Kidney epithelial cell (primary cell): ENCODE measurements at regions not wholly inside any gene's neighbourhood (a gene's known extent, or its start where the extent isn't known, plus 50 kb on each side); places are given as distances from the start of the nearest gene placed in this dataset.

ENCODE experiments used
- DNase-seq: peaks from one replicate; pipeline ENCODE4 v3.0.0-alpha.2; 2010; ENCODE audit warnings: low read depth
- H3K27me3 ChIP-seq: 2 replicates; pipeline ENCODE4 v1.6.0; 2011; ENCODE audit warnings: low read length; ENCODE audit not compliant: control insufficient read depth, insufficient read depth
- H3K36me3 ChIP-seq: 2 replicates; pipeline ENCODE4 v1.5.1; 2011; ENCODE audit warnings: low read length; ENCODE audit not compliant: control insufficient read depth, insufficient read depth
- H3K4me3 ChIP-seq: 2 replicates; pipeline ENCODE4 v1.5.1; 2011; ENCODE audit warnings: low read depth, mild to moderate bottlenecking, control low read depth, low read length
- CTCF ChIP-seq: IDR thresholded peaks from 2 replicates; pipeline ENCODE4 v1.5.1; 2011; ENCODE audit warnings: mild to moderate bottlenecking, moderate library complexity, low read length, control low read depth, inconsistent platforms; ENCODE audit not compliant: insufficient read depth, poor library complexity, severe bottlenecking

GRCh38 chr1:116316373-116316772 is 56.7 kb upstream of the ATP1A1 start:
- H3K4me3 ChIP-seq: no peak overlapping the region
- DNase-seq: no peak
- no peaks in the 10 kb centered on the region for H3K36me3 ChIP-seq
- TF ChIP-seq CTCF: no peak
- H3K27me3 ChIP-seq: no peaks in the 10 kb centered on the region

- Histone ChIP-seq H3K4me3 (no peak overlapping the region), H3K27me3 (no peaks in the 10 kb centered on the region), H3K36me3 (no peaks in the 10 kb centered on the region)
- TF ChIP-seq CTCF: no peak
- DNase-seq: no peak
Measured at GRCh38 chr1:116318897-116319296, 54.1 kb upstream of the ATP1A1 start.

- H3K4me3 ChIP-seq: no peak overlapping the region
- H3K27me3 ChIP-seq: no peaks in the 10 kb centered on the region
- H3K36me3 ChIP-seq: no peaks in the 10 kb centered on the region
- TF ChIP-seq CTCF: no peak
- DNase-seq: no peak
Measured at GRCh38 chr1:116320874-116321273, 52.2 kb upstream of the ATP1A1 start.

- DNase-seq: no peak
- Histone ChIP-seq H3K27me3 (no peaks in the 10 kb centered on the region), H3K4me3 (no peak overlapping the region), H3K36me3 (no peaks in the 10 kb centered on the region)
- TF ChIP-seq CTCF: no peak
Measured at GRCh38 chr1:116321766-116322175, 51.3 kb upstream of the ATP1A1 start.

GRCh38 chr1:116322752-116323405 is 50.2 kb upstream of the ATP1A1 start:
- DNase-seq: no peak
- H3K36me3 ChIP-seq: no peaks in the 10 kb centered on the region
- H3K27me3 ChIP-seq: no peaks in the 10 kb centered on the region
- TF ChIP-seq CTCF: no peak
- no peak overlapping the region for H3K4me3 ChIP-seq
